Astrocyte of the cerebellum (primary cell): ENCODE measurements at regions not wholly inside any gene's neighbourhood (a gene's known extent, or its start where the extent isn't known, plus 50 kb on each side); places are given as distances from the start of the nearest gene placed in this dataset.

ENCODE experiments used
- DNase-seq: peaks from one replicate; pipeline ENCODE4 v3.0.0-alpha.2; 2011; ENCODE audit warnings: low read depth
- H3K4me3 ChIP-seq: 2 replicates; pipeline ENCODE4 v1.5.1; 2011; ENCODE audit warnings: mild to moderate bottlenecking, low read depth, low read length, moderate library complexity
- CTCF ChIP-seq: IDR thresholded peaks from 2 replicates; pipeline ENCODE4 v1.5.1; 2012; ENCODE audit warnings: low read length, low read depth, moderate library complexity, mild to moderate bottlenecking; ENCODE audit errors: missing control alignments
- in situ Hi-C: cut with HindIII; loops from 2 replicates; pipeline ENCODE4 v1.10.0; 2017; ENCODE audit warnings: low sequenced_read_pairs

DNA sequence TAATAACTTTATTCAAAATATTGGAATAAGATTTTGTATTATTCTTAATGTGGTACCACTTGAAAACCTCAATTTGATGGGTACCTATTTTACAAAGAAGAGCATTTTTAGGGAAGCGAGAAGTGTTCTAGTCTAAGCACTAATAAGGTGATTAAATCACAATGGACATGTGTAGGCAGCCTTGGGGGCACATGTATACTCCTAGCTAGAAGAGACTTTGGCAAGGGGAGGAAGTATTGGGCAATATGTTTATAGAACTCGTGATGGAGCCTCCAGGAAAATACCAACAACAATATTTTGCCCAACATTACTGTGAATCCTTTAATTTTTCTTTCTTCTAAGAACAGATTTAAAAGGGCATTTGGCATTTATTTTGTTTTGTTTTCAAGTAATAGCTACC is 280.3 kb downstream of the ADAMTS20 start:
- DNase-seq: no peak

DNA sequence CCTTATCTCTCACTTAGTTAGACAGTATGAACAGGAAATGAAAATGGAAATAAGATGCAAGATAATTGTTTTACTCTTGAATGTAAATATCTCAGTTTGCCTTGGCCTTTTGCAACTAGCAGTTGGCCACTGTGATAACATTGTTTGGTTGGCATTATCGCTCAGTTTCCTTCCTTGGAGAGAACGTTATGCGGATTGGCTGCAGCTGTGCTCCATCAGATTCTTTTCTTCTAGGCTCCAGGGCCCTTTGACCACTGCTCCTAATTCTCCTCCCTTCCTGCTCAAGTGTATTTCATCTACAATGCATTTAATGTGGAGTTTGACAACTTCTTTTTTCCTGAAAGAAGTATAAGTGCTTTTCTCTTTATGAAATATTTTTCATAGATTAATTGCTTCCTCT is 284.2 kb downstream of the ADAMTS20 start:
- in situ Hi-C loops: no loop called here
- H3K4me3 ChIP-seq: no peak overlapping the region
- no peak for TF ChIP-seq CTCF
- no peak for DNase-seq

More for the DNA sequence above, 280.3 kb downstream of the ADAMTS20 start:
- in situ Hi-C loops: no loop called here
- TF ChIP-seq CTCF: no peak
- no peak overlapping the region for H3K4me3 ChIP-seq

DNA sequence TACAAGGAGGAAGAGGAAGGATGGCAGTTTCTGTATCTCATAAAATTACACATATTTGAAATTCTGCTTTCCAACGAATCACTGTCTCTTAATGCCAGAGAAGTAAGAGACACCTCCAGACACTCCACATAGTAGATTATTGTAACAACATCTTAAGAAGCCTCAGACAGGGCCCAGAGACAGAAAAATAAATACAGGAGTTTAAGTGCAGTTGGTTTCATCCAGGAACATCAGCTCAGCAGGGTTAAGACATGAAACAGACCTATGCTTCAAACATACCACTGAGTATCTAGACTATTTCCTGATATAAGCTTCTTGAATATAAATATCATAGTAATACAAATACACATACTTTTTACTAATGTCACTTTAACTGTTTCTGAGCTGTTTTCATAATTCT is 290.3 kb downstream of the ADAMTS20 start:
- H3K4me3 ChIP-seq: no peak overlapping the region
- in situ Hi-C loops: no loop called here
- no peak for DNase-seq
- TF ChIP-seq CTCF: no peak

- no peak for DNase-seq
- in situ Hi-C loops: no loop called here
- no peak for TF ChIP-seq CTCF
These were observed 296.4 kb downstream of the ADAMTS20 start for GRCh38 chr12:43255522-43256111.

DNA sequence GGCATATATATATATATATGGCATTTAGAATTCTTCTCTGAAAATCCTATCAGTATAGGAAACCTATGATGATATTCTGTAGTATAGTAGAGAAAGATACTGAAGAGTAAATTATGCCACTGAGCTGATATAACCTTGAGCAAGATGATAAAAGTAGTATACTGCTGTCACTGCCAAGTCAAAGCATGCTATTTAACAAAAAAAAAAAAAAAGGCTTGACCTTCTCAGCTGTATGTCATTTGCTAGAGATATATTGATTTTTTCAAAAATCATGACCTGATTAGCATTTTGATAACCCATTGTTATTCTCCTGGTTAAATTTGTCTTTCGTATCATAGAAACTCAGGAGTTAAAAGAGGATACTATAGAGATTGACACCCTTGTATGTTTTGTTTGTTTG is 299.4 kb downstream of the ADAMTS20 start:
- H3K4me3 ChIP-seq: no peak overlapping the region
- in situ Hi-C loops: no loop called here
- TF ChIP-seq CTCF: no peak
- DNase-seq: no peak

More at GRCh38 chr12:43255522-43256111, 296.4 kb downstream of the ADAMTS20 start:
- H3K4me3 ChIP-seq: no peak overlapping the region

GRCh38 chr12:43245947-43246346 is 306.1 kb downstream of the ADAMTS20 start:
- TF ChIP-seq CTCF: no peak
- in situ Hi-C loops: no loop called here
- no peak overlapping the region for H3K4me3 ChIP-seq
- DNase-seq: no peak
